Lower leg skin (tissue), 3 donors: ENCODE measurements at regions not wholly inside any gene's neighbourhood (a gene's known extent, or its start where the extent isn't known, plus 50 kb on each side); places are given as distances from the start of the nearest gene placed in this dataset.

Experiments
- POLR2A ChIP-seq, 2 donors: fragments of 450-650 bp; IDR thresholded peaks; one replicate each; pipeline ENCODE4 v1.6.1; 2016 to 2017; ENCODE audit warnings: antibody characterized with exemption in 2 of 2, mild to moderate bottlenecking in 1 of 2, moderate library complexity in 1 of 2
- TF ChIP-seq, protein P1 (sequence below), 3 donors: fragments of 450-650 bp; IDR thresholded peaks; one replicate each; pipeline ENCODE4 v1.5.1; 2016; ENCODE audit warnings: antibody characterized with exemption in 3 of 3, mild to moderate bottlenecking in 3 of 3, moderate library complexity in 2 of 3

- TF ChIP-seq, protein P1, sequence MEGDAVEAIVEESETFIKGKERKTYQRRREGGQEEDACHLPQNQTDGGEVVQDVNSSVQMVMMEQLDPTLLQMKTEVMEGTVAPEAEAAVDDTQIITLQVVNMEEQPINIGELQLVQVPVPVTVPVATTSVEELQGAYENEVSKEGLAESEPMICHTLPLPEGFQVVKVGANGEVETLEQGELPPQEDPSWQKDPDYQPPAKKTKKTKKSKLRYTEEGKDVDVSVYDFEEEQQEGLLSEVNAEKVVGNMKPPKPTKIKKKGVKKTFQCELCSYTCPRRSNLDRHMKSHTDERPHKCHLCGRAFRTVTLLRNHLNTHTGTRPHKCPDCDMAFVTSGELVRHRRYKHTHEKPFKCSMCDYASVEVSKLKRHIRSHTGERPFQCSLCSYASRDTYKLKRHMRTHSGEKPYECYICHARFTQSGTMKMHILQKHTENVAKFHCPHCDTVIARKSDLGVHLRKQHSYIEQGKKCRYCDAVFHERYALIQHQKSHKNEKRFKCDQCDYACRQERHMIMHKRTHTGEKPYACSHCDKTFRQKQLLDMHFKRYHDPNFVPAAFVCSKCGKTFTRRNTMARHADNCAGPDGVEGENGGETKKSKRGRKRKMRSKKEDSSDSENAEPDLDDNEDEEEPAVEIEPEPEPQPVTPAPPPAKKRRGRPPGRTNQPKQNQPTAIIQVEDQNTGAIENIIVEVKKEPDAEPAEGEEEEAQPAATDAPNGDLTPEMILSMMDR (IDR thresholded peaks at IDR 0.05): no peak
- no peak for TF ChIP-seq POLR2A (IDR thresholded peaks at IDR 0.05)
Observed at GRCh38 chr3:43207628-43208085, 78.7 kb upstream of the SNRK start.
